ENCODE measurements at regions not wholly inside any gene's neighbourhood (a gene's known extent, or its start where the extent isn't known, plus 50 kb on each side); places are given as distances from the start of the nearest gene placed in this dataset.
"Not testable (repeated sequence)": the region's sequence is repeated elsewhere in the genome, so short reads cannot be mapped to it uniquely, and the experiment has no call there.

GRCh38 chr10:9851808-9852207 lies 1165.9 kb upstream of the CELF2 start:
- TF ChIP-seq CTCF (IDR thresholded peaks at IDR 0.05), result no peak
- Mint-ChIP-seq H3K4me3 (no peak overlapping the region), H3K27ac (no peak overlapping the region), H3K9me3 (peaks cover 37% of the 10 kb centered on the region), H3K36me3 (ENCODE audit: low read depth) (no peaks in the 10 kb centered on the region), H3K27me3 (ENCODE audit: low read depth, poor library complexity) (no peaks in the 10 kb centered on the region), H3K4me1 (no peaks in the 10 kb centered on the region)
- no peak for DNase-seq

- H3K36me3 Mint-ChIP-seq (ENCODE audit: low read depth), result no peaks in the 10 kb centered on the region
- no peak overlapping the region for H3K27ac Mint-ChIP-seq
- no peaks in the 10 kb centered on the region for H3K27me3 Mint-ChIP-seq (ENCODE audit: low read depth, poor library complexity)
- H3K4me1 Mint-ChIP-seq, result no peaks in the 10 kb centered on the region
- no peak for DNase-seq
- no peak for TF ChIP-seq CTCF (IDR thresholded peaks at IDR 0.05)
- peaks cover 39% of the 10 kb centered on the region for H3K9me3 Mint-ChIP-seq
- H3K4me3 Mint-ChIP-seq, result no peak overlapping the region
Measured at GRCh38 chr10:9853405-9854355, 1164.0 kb upstream of the CELF2 start.

GRCh38 chr10:9855451-9855850 lies 1162.2 kb upstream of the CELF2 start:
- H3K4me1 Mint-ChIP-seq; DNase-seq; H3K36me3 Mint-ChIP-seq (ENCODE audit: low read depth); H3K27ac Mint-ChIP-seq; H3K27me3 Mint-ChIP-seq (ENCODE audit: low read depth, poor library complexity); H3K4me3 Mint-ChIP-seq: not testable (repeated sequence)
- H3K9me3 Mint-ChIP-seq, result peaks cover 39% of the 10 kb centered on the region

GRCh38 chr10:9858816-9859215 lies 1158.9 kb upstream of the CELF2 start:
- no peaks in the 10 kb centered on the region for H3K36me3 Mint-ChIP-seq (ENCODE audit: low read depth)
- no peak for DNase-seq
- no peaks in the 10 kb centered on the region for H3K27me3 Mint-ChIP-seq (ENCODE audit: low read depth, poor library complexity)
- H3K27ac Mint-ChIP-seq, result no peak overlapping the region
- H3K4me1 Mint-ChIP-seq, result no peaks in the 10 kb centered on the region
- TF ChIP-seq CTCF (IDR thresholded peaks at IDR 0.05), result no peak
- no peak overlapping the region for H3K4me3 Mint-ChIP-seq
- H3K9me3 Mint-ChIP-seq, result peaks cover 12% of the 10 kb centered on the region

GRCh38 chr10:9860045-9860444 lies 1157.6 kb upstream of the CELF2 start:
- H3K27ac Mint-ChIP-seq, result no peak overlapping the region

More at GRCh38 chr10:9860045-9860444, 1157.6 kb upstream of the CELF2 start:
- no peak for TF ChIP-seq CTCF (IDR thresholded peaks at IDR 0.05)
- peaks cover 10% of the 10 kb centered on the region for H3K9me3 Mint-ChIP-seq
- no peaks in the 10 kb centered on the region for H3K4me1 Mint-ChIP-seq
- H3K4me3 Mint-ChIP-seq, result no peak overlapping the region
- no peaks in the 10 kb centered on the region for H3K27me3 Mint-ChIP-seq (ENCODE audit: low read depth, poor library complexity)
- no peak for DNase-seq
- H3K36me3 Mint-ChIP-seq (ENCODE audit: low read depth), result no peaks in the 10 kb centered on the region

Measured in nephron progenitor cell (in vitro differentiated cells).